Liver (tissue), 8 donors: ENCODE measurements at regions not wholly inside any gene's neighbourhood (a gene's known extent, or its start where the extent isn't known, plus 50 kb on each side); places are given as distances from the start of the nearest gene placed in this dataset.

ENCODE experiments used
- DNase-seq: peaks from one replicate; pipeline ENCODE4 v3.0.0-alpha.2; 2017; ENCODE audit warnings: low spot score
- H3K27ac ChIP-seq, 2 donors: one replicate each; pipeline ENCODE4 v1.7.0; 2013; ENCODE audit warnings: inconsistent platforms in 2 of 2, low read length in 2 of 2, control low read depth in 1 of 2, low read depth in 1 of 2, mild to moderate bottlenecking in 1 of 2
- H3K27me3 ChIP-seq, 4 donors: one replicate each; pipeline versions ENCODE4 v1.6.1 to v1.7.0; 2013; ENCODE audit warnings: low read length in 3 of 4, inconsistent platforms in 1 of 4, mild to moderate bottlenecking in 1 of 4, moderate library complexity in 1 of 4; ENCODE audit not compliant: control insufficient read depth in 4 of 4, insufficient read depth in 4 of 4
- H3K36me3 ChIP-seq, 4 donors: one replicate each; pipeline versions ENCODE4 v1.6.1 to v1.7.0; 2013; ENCODE audit warnings: low read length in 3 of 4, mild to moderate bottlenecking in 3 of 4, low read depth in 1 of 4, moderate library complexity in 1 of 4; ENCODE audit not compliant: control insufficient read depth in 4 of 4, insufficient read depth in 3 of 4
- H3K4me1 ChIP-seq, 4 donors: one replicate each; pipeline versions ENCODE4 v1.6.1 to v1.7.0; 2013; ENCODE audit warnings: low read length in 3 of 4, mild to moderate bottlenecking in 3 of 4, moderate library complexity in 1 of 4; ENCODE audit not compliant: control insufficient read depth in 4 of 4, insufficient read depth in 4 of 4
- H3K4me3 ChIP-seq, 3 donors: one replicate each; pipeline versions ENCODE4 v1.6.1 to v1.7.0; 2013; ENCODE audit warnings: low read length in 3 of 3, control low read depth in 1 of 3, low read depth in 1 of 3, mild to moderate bottlenecking in 1 of 3
- H3K9ac ChIP-seq, 2 donors: one replicate each; pipeline ENCODE4 v1.7.0; 2013; ENCODE audit warnings: low read length in 2 of 2, mild to moderate bottlenecking in 2 of 2, moderate library complexity in 2 of 2, control low read depth in 1 of 2, low read depth in 1 of 2
- H3K9me3 ChIP-seq, 4 donors: one replicate each; pipeline versions ENCODE4 v1.6.1 to v1.7.0; 2013; ENCODE audit warnings: low read length in 3 of 4; ENCODE audit not compliant: control insufficient read depth in 4 of 4
- EGR1 ChIP-seq, 2 donors: IDR thresholded peaks; 2 replicates each; pipeline ENCODE4 v1.6.1; 2016 to 2018; ENCODE audit warnings: antibody characterized with exemption in 2 of 2, low read depth in 2 of 2
- FOXA1 ChIP-seq: IDR thresholded peaks from 2 replicates; pipeline ENCODE4 v1.6.1; 2016; ENCODE audit warnings: antibody characterized with exemption
- FOXA2 ChIP-seq: IDR thresholded peaks from 2 replicates; pipeline ENCODE4 v1.6.1; 2016; ENCODE audit warnings: antibody characterized with exemption
- GABPA ChIP-seq, 2 donors: IDR thresholded peaks in 1 of 2; conservative IDR thresholded peaks in 1 of 2; 2 replicates each; pipeline ENCODE4 v1.6.1; 2016; ENCODE audit warnings: antibody characterized with exemption in 2 of 2, mild to moderate bottlenecking in 1 of 2, moderate library complexity in 1 of 2
- HNF4A ChIP-seq, 2 donors: conservative IDR thresholded peaks; 2 replicates each; pipeline ENCODE4 v1.6.1; 2016; ENCODE audit warnings: antibody characterized with exemption in 2 of 2, mild to moderate bottlenecking in 2 of 2
- HNF4G ChIP-seq: IDR thresholded peaks from 2 replicates; pipeline ENCODE4 v1.6.1; 2016; ENCODE audit warnings: antibody characterized with exemption
- JUND ChIP-seq, 2 donors: IDR thresholded peaks; 2 replicates each; pipeline ENCODE4 v1.6.1; 2016; ENCODE audit warnings: antibody characterized with exemption in 2 of 2
- NR2F2 ChIP-seq: IDR thresholded peaks from 2 replicates; pipeline ENCODE4 v1.6.1; 2016; ENCODE audit warnings: antibody characterized with exemption
- RAD21 ChIP-seq, 2 donors: IDR thresholded peaks; 2 replicates each; pipeline ENCODE4 v1.6.1; 2016; ENCODE audit warnings: antibody characterized with exemption in 2 of 2, mild to moderate bottlenecking in 2 of 2
- RXRA ChIP-seq, 2 donors: IDR thresholded peaks; 2 replicates each; pipeline ENCODE4 v1.6.1; 2017 to 2018; ENCODE audit warnings: antibody characterized with exemption in 2 of 2, mild to moderate bottlenecking in 1 of 2
- SP1 ChIP-seq: IDR thresholded peaks from 2 replicates; pipeline ENCODE4 v1.6.1; 2018; ENCODE audit warnings: antibody characterized with exemption, mild to moderate bottlenecking
- TAF1 ChIP-seq: conservative IDR thresholded peaks from 2 replicates; pipeline ENCODE4 v1.6.1; 2016; ENCODE audit warnings: antibody characterized with exemption, mild to moderate bottlenecking
- YY1 ChIP-seq: IDR thresholded peaks from 2 replicates; pipeline ENCODE4 v1.6.1; 2016; ENCODE audit warnings: antibody characterized with exemption, mild to moderate bottlenecking
- WGBS: extraction: QIAGEN DNeasy Blood & Tissue Kit; methylation state at CpG from one replicate; pipeline ENCODE4 v1.1.7; 2013; 5-methylcytosine and 5-hydroxymethylcytosine counted together
- TF ChIP-seq, protein P1 (sequence below): IDR thresholded peaks from 2 replicates; pipeline ENCODE4 v1.6.1; 2016; ENCODE audit warnings: antibody characterized with exemption
- TF ChIP-seq, protein P2 (sequence below): IDR thresholded peaks from 2 replicates; pipeline ENCODE4 v1.6.1; 2016; ENCODE audit warnings: antibody characterized with exemption, mild to moderate bottlenecking
- TF ChIP-seq, protein P3 (sequence below): IDR thresholded peaks from 2 replicates; pipeline ENCODE4 v1.6.1; 2016; ENCODE audit warnings: antibody characterized with exemption
- TF ChIP-seq, protein P4 (sequence below): IDR thresholded peaks from 2 replicates; pipeline ENCODE4 v1.6.1; 2016; ENCODE audit warnings: antibody characterized with exemption
- TF ChIP-seq, protein P5 (sequence below): fragments of 150-350 bp; IDR thresholded peaks from 2 replicates; pipeline ENCODE4 v1.5.1; 2017; ENCODE audit warnings: improper control_type of control experiment, low read depth, low read length; ENCODE audit not compliant: missing input control
- donor health status: healthy.
- donor health status: healthy.
- donor health status: healthy.
- donor health status: healthy.
- donor health status: healthy.

DNA sequence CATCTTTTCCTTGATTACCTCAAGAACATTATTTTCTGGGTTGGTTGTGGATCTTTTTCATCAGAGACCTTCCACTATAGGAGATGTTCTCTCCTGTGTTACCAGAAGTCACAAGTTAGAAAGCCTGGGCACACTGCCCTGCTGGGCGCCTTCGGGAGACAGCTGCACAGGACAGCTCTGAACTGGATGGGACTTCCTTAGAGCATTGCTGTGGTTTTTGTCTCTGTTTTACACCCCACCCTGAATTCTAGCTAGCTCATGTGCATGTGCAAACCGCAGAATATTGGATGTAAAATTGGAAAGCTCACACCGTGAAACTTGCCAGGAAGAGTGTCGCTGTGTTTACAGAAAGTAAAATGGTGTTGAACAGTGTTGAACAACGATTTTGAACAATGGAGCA is 54.4 kb upstream of the SEC61G start:
- H3K4me1 ChIP-seq = peaks cover 5 to 17% (median 16%) of the 10 kb centered on the region in 4 donors
- no peak overlapping the region for H3K9ac ChIP-seq
- H3K27ac ChIP-seq = no peak overlapping the region
- TF ChIP-seq FOXA2 (no peak), YY1 (peak; percentile 39)
- WGBS = 48% methylated on average over 6 of the region's 6 CpGs
- H3K9me3 ChIP-seq = no peaks in the 10 kb centered on the region
- H3K36me3 ChIP-seq = no peaks in the 10 kb centered on the region
- DNase-seq = no peak
- no peak overlapping the region for H3K4me3 ChIP-seq
- H3K27me3 ChIP-seq = no peaks in the 10 kb centered on the region

DNA sequence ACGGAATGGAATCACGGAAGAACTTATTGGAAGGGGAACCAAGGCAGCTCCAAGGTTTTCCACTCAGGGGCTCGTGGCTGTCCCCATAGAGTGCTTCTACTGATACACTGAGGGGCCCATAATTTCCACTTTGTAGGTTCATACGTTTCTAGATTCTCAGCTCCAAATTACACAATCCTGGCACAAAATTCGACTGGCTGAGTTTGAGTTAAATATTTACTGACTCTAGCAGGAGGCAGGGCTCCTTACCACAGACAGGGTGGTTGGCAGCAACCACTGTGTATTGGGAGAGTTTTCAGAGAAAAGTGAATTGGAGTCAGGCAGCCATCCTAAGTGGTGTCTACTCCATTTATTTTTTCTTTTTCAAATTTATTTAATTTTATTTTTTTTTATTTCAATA is 55.4 kb upstream of the SEC61G start:
- Histone ChIP-seq H3K27ac (peak overlapping the region in 1 of 2 donors; percentile 1), H3K4me1 (peaks cover 5 to 17% (median 16%) of the 10 kb centered on the region in 4 donors), H3K9me3 (no peaks in the 10 kb centered on the region), H3K27me3 (no peaks in the 10 kb centered on the region), H3K36me3 (no peaks in the 10 kb centered on the region), H3K4me3 (peak overlapping the region in 1 of 3 donors; percentile 6), H3K9ac (no peak overlapping the region)
- WGBS = 31% methylated on average over 5 of the region's 5 CpGs
- no peak for DNase-seq
- TF ChIP-seq RXRA (IDR thresholded peaks at IDR 0.05) (peak in 1 of 2 donors; percentile 52), RAD21 (IDR thresholded peaks at IDR 0.05) (peak; percentile 17 to 42), TAF1 (no peak), FOXA1 (no peak), YY1 (peak; percentile 60), NR2F2 (no peak), EGR1 (IDR thresholded peaks at IDR 0.05; ENCODE audit: low read depth in 2 of 2) (no peak), SP1 (no peak), GABPA (IDR thresholded peaks at IDR 0.05 in 1 of 2, conservative IDR thresholded peaks at IDR 0.05 in 1 of 2) (no peak), FOXA2 (no peak), JUND (IDR thresholded peaks at IDR 0.05) (no peak), HNF4G (no peak), HNF4A (conservative IDR thresholded peaks at IDR 0.05) (peak; percentile 38)
- TF ChIP-seq, protein P1, sequence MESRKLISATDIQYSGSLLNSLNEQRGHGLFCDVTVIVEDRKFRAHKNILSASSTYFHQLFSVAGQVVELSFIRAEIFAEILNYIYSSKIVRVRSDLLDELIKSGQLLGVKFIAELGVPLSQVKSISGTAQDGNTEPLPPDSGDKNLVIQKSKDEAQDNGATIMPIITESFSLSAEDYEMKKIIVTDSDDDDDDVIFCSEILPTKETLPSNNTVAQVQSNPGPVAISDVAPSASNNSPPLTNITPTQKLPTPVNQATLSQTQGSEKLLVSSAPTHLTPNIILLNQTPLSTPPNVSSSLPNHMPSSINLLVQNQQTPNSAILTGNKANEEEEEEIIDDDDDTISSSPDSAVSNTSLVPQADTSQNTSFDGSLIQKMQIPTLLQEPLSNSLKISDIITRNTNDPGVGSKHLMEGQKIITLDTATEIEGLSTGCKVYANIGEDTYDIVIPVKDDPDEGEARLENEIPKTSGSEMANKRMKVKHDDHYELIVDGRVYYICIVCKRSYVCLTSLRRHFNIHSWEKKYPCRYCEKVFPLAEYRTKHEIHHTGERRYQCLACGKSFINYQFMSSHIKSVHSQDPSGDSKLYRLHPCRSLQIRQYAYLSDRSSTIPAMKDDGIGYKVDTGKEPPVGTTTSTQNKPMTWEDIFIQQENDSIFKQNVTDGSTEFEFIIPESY = no peak
- TF ChIP-seq, protein P2, sequence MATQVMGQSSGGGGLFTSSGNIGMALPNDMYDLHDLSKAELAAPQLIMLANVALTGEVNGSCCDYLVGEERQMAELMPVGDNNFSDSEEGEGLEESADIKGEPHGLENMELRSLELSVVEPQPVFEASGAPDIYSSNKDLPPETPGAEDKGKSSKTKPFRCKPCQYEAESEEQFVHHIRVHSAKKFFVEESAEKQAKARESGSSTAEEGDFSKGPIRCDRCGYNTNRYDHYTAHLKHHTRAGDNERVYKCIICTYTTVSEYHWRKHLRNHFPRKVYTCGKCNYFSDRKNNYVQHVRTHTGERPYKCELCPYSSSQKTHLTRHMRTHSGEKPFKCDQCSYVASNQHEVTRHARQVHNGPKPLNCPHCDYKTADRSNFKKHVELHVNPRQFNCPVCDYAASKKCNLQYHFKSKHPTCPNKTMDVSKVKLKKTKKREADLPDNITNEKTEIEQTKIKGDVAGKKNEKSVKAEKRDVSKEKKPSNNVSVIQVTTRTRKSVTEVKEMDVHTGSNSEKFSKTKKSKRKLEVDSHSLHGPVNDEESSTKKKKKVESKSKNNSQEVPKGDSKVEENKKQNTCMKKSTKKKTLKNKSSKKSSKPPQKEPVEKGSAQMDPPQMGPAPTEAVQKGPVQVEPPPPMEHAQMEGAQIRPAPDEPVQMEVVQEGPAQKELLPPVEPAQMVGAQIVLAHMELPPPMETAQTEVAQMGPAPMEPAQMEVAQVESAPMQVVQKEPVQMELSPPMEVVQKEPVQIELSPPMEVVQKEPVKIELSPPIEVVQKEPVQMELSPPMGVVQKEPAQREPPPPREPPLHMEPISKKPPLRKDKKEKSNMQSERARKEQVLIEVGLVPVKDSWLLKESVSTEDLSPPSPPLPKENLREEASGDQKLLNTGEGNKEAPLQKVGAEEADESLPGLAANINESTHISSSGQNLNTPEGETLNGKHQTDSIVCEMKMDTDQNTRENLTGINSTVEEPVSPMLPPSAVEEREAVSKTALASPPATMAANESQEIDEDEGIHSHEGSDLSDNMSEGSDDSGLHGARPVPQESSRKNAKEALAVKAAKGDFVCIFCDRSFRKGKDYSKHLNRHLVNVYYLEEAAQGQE = no peak
- TF ChIP-seq, protein P3, sequence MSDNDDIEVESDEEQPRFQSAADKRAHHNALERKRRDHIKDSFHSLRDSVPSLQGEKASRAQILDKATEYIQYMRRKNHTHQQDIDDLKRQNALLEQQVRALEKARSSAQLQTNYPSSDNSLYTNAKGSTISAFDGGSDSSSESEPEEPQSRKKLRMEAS = no peak
- TF ChIP-seq, protein P4, sequence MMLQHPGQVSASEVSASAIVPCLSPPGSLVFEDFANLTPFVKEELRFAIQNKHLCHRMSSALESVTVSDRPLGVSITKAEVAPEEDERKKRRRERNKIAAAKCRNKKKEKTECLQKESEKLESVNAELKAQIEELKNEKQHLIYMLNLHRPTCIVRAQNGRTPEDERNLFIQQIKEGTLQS = no peak
- TF ChIP-seq, protein P5, sequence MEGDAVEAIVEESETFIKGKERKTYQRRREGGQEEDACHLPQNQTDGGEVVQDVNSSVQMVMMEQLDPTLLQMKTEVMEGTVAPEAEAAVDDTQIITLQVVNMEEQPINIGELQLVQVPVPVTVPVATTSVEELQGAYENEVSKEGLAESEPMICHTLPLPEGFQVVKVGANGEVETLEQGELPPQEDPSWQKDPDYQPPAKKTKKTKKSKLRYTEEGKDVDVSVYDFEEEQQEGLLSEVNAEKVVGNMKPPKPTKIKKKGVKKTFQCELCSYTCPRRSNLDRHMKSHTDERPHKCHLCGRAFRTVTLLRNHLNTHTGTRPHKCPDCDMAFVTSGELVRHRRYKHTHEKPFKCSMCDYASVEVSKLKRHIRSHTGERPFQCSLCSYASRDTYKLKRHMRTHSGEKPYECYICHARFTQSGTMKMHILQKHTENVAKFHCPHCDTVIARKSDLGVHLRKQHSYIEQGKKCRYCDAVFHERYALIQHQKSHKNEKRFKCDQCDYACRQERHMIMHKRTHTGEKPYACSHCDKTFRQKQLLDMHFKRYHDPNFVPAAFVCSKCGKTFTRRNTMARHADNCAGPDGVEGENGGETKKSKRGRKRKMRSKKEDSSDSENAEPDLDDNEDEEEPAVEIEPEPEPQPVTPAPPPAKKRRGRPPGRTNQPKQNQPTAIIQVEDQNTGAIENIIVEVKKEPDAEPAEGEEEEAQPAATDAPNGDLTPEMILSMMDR = peak; percentile 14
